NT2/D1 (cell line): ENCODE measurements at regions not wholly inside any gene's neighbourhood (a gene's known extent, or its start where the extent isn't known, plus 50 kb on each side); places are given as distances from the start of the nearest gene placed in this dataset.
"Not testable (repeated sequence)": the region's sequence is repeated elsewhere in the genome, so short reads cannot be mapped to it uniquely, and the experiment has no call there.

Experiments used
- SUZ12 ChIP-seq: IDR thresholded peaks from 2 replicates; pipeline ENCODE4 v1.6.1; 2011; ENCODE audit not compliant: insufficient read length, insufficient read depth; ENCODE audit errors: extremely low read depth
- YY1 ChIP-seq: IDR thresholded peaks from 2 replicates; pipeline ENCODE4 v1.6.1; 2011; ENCODE audit not compliant: insufficient read length, insufficient read depth
- ZNF274 ChIP-seq: IDR thresholded peaks from 2 replicates; pipeline ENCODE4 v1.6.1; 2011; ENCODE audit warnings: mild to moderate bottlenecking, low read depth, low read length

- TF ChIP-seq YY1, ZNF274, SUZ12: not testable (repeated sequence)
Measured at GRCh38 chr22:26972915-26973314, 315.5 kb downstream of the MIAT start.
